MM.1S (cell line): ENCODE measurements at regions not wholly inside any gene's neighbourhood (a gene's known extent, or its start where the extent isn't known, plus 50 kb on each side); places are given as distances from the start of the nearest gene placed in this dataset.

Experiments
- DNase-seq: peaks from one replicate; pipeline ENCODE4 v3.0.0-alpha.2; 2015
- H2AFZ ChIP-seq: fragments of 300-600 bp; sonication (generic); 2 replicates; pipeline ENCODE4 v1.6.0; 2016; ENCODE audit warnings: antibody characterized with exemption, low read length
- H3F3A ChIP-seq: fragments of 300-600 bp; sonication (generic); 2 replicates; pipeline ENCODE4 v1.6.1; 2016; ENCODE audit warnings: mild to moderate bottlenecking, antibody characterized with exemption, low read length, moderate library complexity, mixed read lengths; ENCODE audit not compliant: insufficient read depth
- H3K27ac ChIP-seq: fragments of 300-600 bp; sonication (generic); 2 replicates; pipeline ENCODE4 v1.5.1; 2016; ENCODE audit warnings: mild to moderate bottlenecking, low read length
- H3K27me3 ChIP-seq: fragments of 300-600 bp; sonication (generic); replicated peaks from 2 replicates; pipeline ENCODE4 v1.6.0; 2016; ENCODE audit warnings: low read length; ENCODE audit not compliant: insufficient read depth
- H3K36me3 ChIP-seq: fragments of 300-600 bp; sonication (generic); replicated peaks from 2 replicates; pipeline ENCODE4 v1.6.1; 2016; ENCODE audit warnings: mild to moderate bottlenecking, low read length, mixed read lengths; ENCODE audit not compliant: insufficient read depth
- H3K4me1 ChIP-seq: fragments of 300-600 bp; sonication (generic); 2 replicates; pipeline ENCODE4 v1.6.1; 2016; ENCODE audit warnings: low read length, mixed read lengths
- H3K4me2 ChIP-seq: fragments of 300-600 bp; sonication (generic); 2 replicates; pipeline ENCODE4 v1.6.0; 2016; ENCODE audit warnings: low read depth, low read length
- H3K4me3 ChIP-seq: fragments of 300-600 bp; sonication (generic); 2 replicates; pipeline ENCODE4 v1.5.1; 2016; ENCODE audit warnings: low read length, mixed read lengths
- H3K79me2 ChIP-seq: fragments of 300-600 bp; sonication (generic); 2 replicates; pipeline ENCODE4 v1.6.1; 2016; ENCODE audit warnings: mixed run types, low read length, mixed read lengths
- H3K9ac ChIP-seq: fragments of 300-600 bp; sonication (generic); 2 replicates; pipeline ENCODE4 v1.6.1; 2016; ENCODE audit warnings: low read length, mixed read lengths
- H3K9me2 ChIP-seq: fragments of 300-600 bp; sonication (generic); replicated peaks from 2 replicates; pipeline ENCODE4 v1.6.1; 2016; ENCODE audit warnings: mild to moderate bottlenecking, low read length, mixed read lengths; ENCODE audit not compliant: insufficient read depth
- H3K9me3 ChIP-seq: fragments of 300-600 bp; sonication (generic); replicated peaks from 2 replicates; pipeline ENCODE4 v1.6.1; 2016; ENCODE audit warnings: mild to moderate bottlenecking, low read length, mixed read lengths; ENCODE audit not compliant: insufficient read depth
- H4K20me1 ChIP-seq: fragments of 300-600 bp; sonication (generic); 2 replicates; pipeline ENCODE4 v1.6.1; 2016; ENCODE audit warnings: mild to moderate bottlenecking, low read length, moderate library complexity, mixed read lengths; ENCODE audit not compliant: insufficient read depth
- EZH2 ChIP-seq: fragments of 300-600 bp; sonication (generic); optimal IDR thresholded peaks from 2 replicates; pipeline ENCODE3; 2017; ENCODE audit warnings: low read depth, mild to moderate bottlenecking, antibody characterized with exemption, low read length, mixed read lengths
- EZH2phosphoT487 ChIP-seq: fragments of 300-600 bp; sonication (generic); IDR thresholded peaks from 2 replicates; pipeline ENCODE4 v1.6.1; 2018; ENCODE audit warnings: antibody characterized with exemption, low read length
- TF ChIP-seq, protein P1 (sequence below): fragments of 300-600 bp; sonication (generic); IDR thresholded peaks from 2 replicates; pipeline ENCODE4 v1.5.1; 2016; ENCODE audit warnings: antibody characterized with exemption, low read length, mixed read lengths

DNA sequence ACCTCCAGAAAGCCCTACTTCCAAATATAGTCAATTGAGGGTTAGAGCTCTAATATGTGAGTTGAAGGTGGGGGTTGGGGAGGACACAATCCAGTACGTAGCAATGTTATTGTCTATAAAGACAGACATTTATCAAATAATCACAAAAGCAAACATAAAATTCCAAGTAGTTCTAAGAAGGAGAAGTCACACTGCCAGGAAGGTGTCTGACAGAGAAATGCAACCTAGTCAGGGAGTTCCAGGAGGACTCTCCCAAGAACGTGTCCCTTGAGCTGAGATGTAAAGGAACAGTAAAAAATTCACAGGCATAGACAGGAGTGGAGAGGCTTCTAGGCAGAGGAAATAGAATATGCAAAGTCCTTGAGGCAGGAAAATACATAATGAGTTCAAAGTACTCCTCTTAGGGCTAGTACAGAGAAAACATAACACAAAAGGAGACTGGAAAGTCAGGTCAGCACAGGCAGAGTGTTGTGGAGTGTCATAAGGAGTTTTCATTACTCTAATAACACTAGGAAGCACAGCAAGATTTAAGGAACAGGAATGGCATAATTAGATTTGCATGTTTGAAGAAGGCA is 277.6 kb upstream of the STT3B start:
- Histone ChIP-seq H3F3A (no peaks in the 10 kb centered on the region), H3K4me1 (peaks cover 5% of the 10 kb centered on the region), H3K27ac (no peak overlapping the region), H3K4me2 (no peak overlapping the region), H3K9me2 (no peaks in the 10 kb centered on the region), H3K9me3 (no peaks in the 10 kb centered on the region), H3K4me3 (no peak overlapping the region), H4K20me1 (no peaks in the 10 kb centered on the region), H3K36me3 (no peaks in the 10 kb centered on the region), H3K27me3 (no peaks in the 10 kb centered on the region), H3K9ac (no peak overlapping the region), H3K79me2 (no peaks in the 10 kb centered on the region), H2AFZ (no peak overlapping the region)
- DNase-seq, result no peak
- TF ChIP-seq EZH2phosphoT487 (no peak), EZH2 (no peak)
- TF ChIP-seq, protein P1, sequence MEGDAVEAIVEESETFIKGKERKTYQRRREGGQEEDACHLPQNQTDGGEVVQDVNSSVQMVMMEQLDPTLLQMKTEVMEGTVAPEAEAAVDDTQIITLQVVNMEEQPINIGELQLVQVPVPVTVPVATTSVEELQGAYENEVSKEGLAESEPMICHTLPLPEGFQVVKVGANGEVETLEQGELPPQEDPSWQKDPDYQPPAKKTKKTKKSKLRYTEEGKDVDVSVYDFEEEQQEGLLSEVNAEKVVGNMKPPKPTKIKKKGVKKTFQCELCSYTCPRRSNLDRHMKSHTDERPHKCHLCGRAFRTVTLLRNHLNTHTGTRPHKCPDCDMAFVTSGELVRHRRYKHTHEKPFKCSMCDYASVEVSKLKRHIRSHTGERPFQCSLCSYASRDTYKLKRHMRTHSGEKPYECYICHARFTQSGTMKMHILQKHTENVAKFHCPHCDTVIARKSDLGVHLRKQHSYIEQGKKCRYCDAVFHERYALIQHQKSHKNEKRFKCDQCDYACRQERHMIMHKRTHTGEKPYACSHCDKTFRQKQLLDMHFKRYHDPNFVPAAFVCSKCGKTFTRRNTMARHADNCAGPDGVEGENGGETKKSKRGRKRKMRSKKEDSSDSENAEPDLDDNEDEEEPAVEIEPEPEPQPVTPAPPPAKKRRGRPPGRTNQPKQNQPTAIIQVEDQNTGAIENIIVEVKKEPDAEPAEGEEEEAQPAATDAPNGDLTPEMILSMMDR, result no peak

DNA sequence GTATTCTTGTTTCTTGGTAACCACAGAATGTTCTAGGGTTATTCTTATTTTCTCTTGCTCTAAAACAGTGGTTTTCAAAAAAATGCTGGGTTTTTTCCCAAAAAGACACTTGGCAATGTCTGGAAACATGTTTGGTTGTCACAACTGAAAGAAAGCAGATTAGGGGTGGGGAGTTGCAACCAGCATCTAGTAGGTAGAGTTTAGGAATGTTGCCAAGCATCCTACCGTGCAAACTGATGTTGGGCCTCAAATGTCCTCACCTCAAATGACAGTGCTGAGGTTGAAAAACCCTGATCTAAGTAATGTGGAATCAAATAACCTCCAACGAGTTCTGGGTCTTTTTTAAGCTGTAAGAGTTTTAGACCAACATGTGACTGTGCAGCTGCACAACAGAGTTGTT is 270.5 kb upstream of the STT3B start:
- no peak overlapping the region for H2AFZ ChIP-seq
- no peak overlapping the region for H3K9ac ChIP-seq

GRCh38 chr3:31263897-31264296 is 268.8 kb upstream of the STT3B start:
- no peaks in the 10 kb centered on the region for H3F3A ChIP-seq
- no peaks in the 10 kb centered on the region for H3K27me3 ChIP-seq
- H3K4me2 ChIP-seq, result no peak overlapping the region
- H4K20me1 ChIP-seq, result no peaks in the 10 kb centered on the region
- no peak overlapping the region for H3K4me3 ChIP-seq
- no peaks in the 10 kb centered on the region for H3K9me3 ChIP-seq
- H3K9me2 ChIP-seq, result no peaks in the 10 kb centered on the region
- no peak overlapping the region for H2AFZ ChIP-seq
- H3K4me1 ChIP-seq, result no peaks in the 10 kb centered on the region
- H3K79me2 ChIP-seq, result no peaks in the 10 kb centered on the region
- no peak overlapping the region for H3K27ac ChIP-seq
- DNase-seq, result no peak
- H3K36me3 ChIP-seq, result no peaks in the 10 kb centered on the region
- H3K9ac ChIP-seq, result no peak overlapping the region
- TF ChIP-seq EZH2phosphoT487 (no peak), EZH2 (no peak)
- TF ChIP-seq, protein P1, result no peak

More for the DNA sequence above, 270.5 kb upstream of the STT3B start:
- no peak for DNase-seq
- no peaks in the 10 kb centered on the region for H3K79me2 ChIP-seq
- H4K20me1 ChIP-seq, result no peaks in the 10 kb centered on the region
- H3K9me3 ChIP-seq, result no peaks in the 10 kb centered on the region
- no peaks in the 10 kb centered on the region for H3K27me3 ChIP-seq
- H3K4me3 ChIP-seq, result no peak overlapping the region
- no peak overlapping the region for H3K4me2 ChIP-seq
- TF ChIP-seq EZH2phosphoT487 (no peak), EZH2 (no peak)
- TF ChIP-seq, protein P1, result no peak
- no peaks in the 10 kb centered on the region for H3K4me1 ChIP-seq
- no peaks in the 10 kb centered on the region for H3K36me3 ChIP-seq
- H3K27ac ChIP-seq, result no peak overlapping the region
- H3K9me2 ChIP-seq, result no peaks in the 10 kb centered on the region
- H3F3A ChIP-seq, result no peaks in the 10 kb centered on the region
